ELR (cell line): ENCODE measurements at regions not wholly inside any gene's neighbourhood (a gene's known extent, or its start where the extent isn't known, plus 50 kb on each side); places are given as distances from the start of the nearest gene placed in this dataset.

Experiments
- DNase-seq: peaks from one replicate; pipeline ENCODE4 v3.0.0-alpha.2; 2015; ENCODE audit warnings: low read depth

- no peak for DNase-seq
Measured at GRCh38 chr1:4422504-4423289, 231.7 kb upstream of the AJAP1 start.

- no peak for DNase-seq
Measured at GRCh38 chr1:4424254-4424653, 230.2 kb upstream of the AJAP1 start.

GRCh38 chr1:4424766-4425165, 229.6 kb upstream of the AJAP1 start:
- no peak for DNase-seq

GRCh38 chr1:4425892-4426291, 228.5 kb upstream of the AJAP1 start:
- peak; percentile 3 for DNase-seq

GRCh38 chr1:4428711-4429110, 225.7 kb upstream of the AJAP1 start:
- DNase-seq: no peak

- no peak for DNase-seq
Measured at GRCh38 chr1:4430406-4431365, 223.7 kb upstream of the AJAP1 start.

GRCh38 chr1:4431491-4431890, 222.9 kb upstream of the AJAP1 start:
- DNase-seq: no peak

- no peak for DNase-seq
Measured at GRCh38 chr1:4433075-4433474, 221.3 kb upstream of the AJAP1 start.

- no peak for DNase-seq
Measured at GRCh38 chr1:4444086-4444485, 210.3 kb upstream of the AJAP1 start.

GRCh38 chr1:4447778-4448420, 206.5 kb upstream of the AJAP1 start:
- no peak for DNase-seq

GRCh38 chr1:4449972-4450371, 204.4 kb upstream of the AJAP1 start:
- DNase-seq: no peak

- no peak for DNase-seq
Measured at GRCh38 chr1:4452701-4453100, 201.7 kb upstream of the AJAP1 start.

GRCh38 chr1:4460052-4460451, 194.4 kb upstream of the AJAP1 start:
- DNase-seq: no peak

- DNase-seq: no peak
Measured at GRCh38 chr1:4460651-4461050, 193.8 kb upstream of the AJAP1 start.

GRCh38 chr1:4461726-4462290, 192.6 kb upstream of the AJAP1 start:
- DNase-seq: no peak

GRCh38 chr1:4462831-4463484, 191.5 kb upstream of the AJAP1 start:
- no peak for DNase-seq

GRCh38 chr1:4463631-4464030, 190.8 kb upstream of the AJAP1 start:
- no peak for DNase-seq

- no peak for DNase-seq
Measured at GRCh38 chr1:4464478-4464877, 189.9 kb upstream of the AJAP1 start.

- no peak for DNase-seq
Measured at GRCh38 chr1:4467241-4467640, 187.2 kb upstream of the AJAP1 start.

- DNase-seq: no peak
Measured at GRCh38 chr1:4468386-4468785, 186.0 kb upstream of the AJAP1 start.

- DNase-seq: no peak
Measured at GRCh38 chr1:4468804-4469514, 185.4 kb upstream of the AJAP1 start.
